Smooth muscle cell of the brain vasculature (primary cell): ENCODE measurements at regions not wholly inside any gene's neighbourhood (a gene's known extent, or its start where the extent isn't known, plus 50 kb on each side); places are given as distances from the start of the nearest gene placed in this dataset.

Source experiments
- DNase-seq: peaks from one replicate; pipeline ENCODE4 v3.0.0-alpha.2; 2012; ENCODE audit warnings: low read depth, low spot score

- DNase-seq: no peak
Observed at GRCh38 chr9:107118863-107119624, 164.0 kb upstream of the RAD23B start.

GRCh38 chr9:107119735-107120134 lies 163.3 kb upstream of the RAD23B start:
- DNase-seq: no peak

GRCh38 chr9:107123389-107123788 lies 159.7 kb upstream of the RAD23B start:
- DNase-seq: no peak

- no peak for DNase-seq
Observed at GRCh38 chr9:107127608-107128007, 155.5 kb upstream of the RAD23B start.

- DNase-seq: no peak
Observed at GRCh38 chr9:107131108-107131799, 151.8 kb upstream of the RAD23B start.

- DNase-seq: no peak
Observed at GRCh38 chr9:107136296-107136695, 146.8 kb upstream of the RAD23B start.

- no peak for DNase-seq
Observed at GRCh38 chr9:107137495-107138202, 145.4 kb upstream of the RAD23B start.

- DNase-seq: no peak
Observed at GRCh38 chr9:107138261-107138992, 144.7 kb upstream of the RAD23B start.

GRCh38 chr9:107141967-107142366 lies 141.1 kb upstream of the RAD23B start:
- no peak for DNase-seq

- no peak for DNase-seq
Observed at GRCh38 chr9:107142430-107142829, 140.6 kb upstream of the RAD23B start.

GRCh38 chr9:107142896-107143603 lies 140.0 kb upstream of the RAD23B start:
- DNase-seq: no peak

GRCh38 chr9:107144475-107144874 lies 138.6 kb upstream of the RAD23B start:
- no peak for DNase-seq

- DNase-seq: no peak
Observed at GRCh38 chr9:107147134-107147533, 135.9 kb upstream of the RAD23B start.

- no peak for DNase-seq
Observed at GRCh38 chr9:107148216-107148615, 134.9 kb upstream of the RAD23B start.

GRCh38 chr9:107149756-107150155 lies 133.3 kb upstream of the RAD23B start:
- no peak for DNase-seq

- no peak for DNase-seq
Observed at GRCh38 chr9:107153336-107153735, 129.7 kb upstream of the RAD23B start.

- no peak for DNase-seq
Observed at GRCh38 chr9:107154291-107154690, 128.8 kb upstream of the RAD23B start.

GRCh38 chr9:107154766-107155165 lies 128.3 kb upstream of the RAD23B start:
- DNase-seq: no peak

GRCh38 chr9:107155244-107155817 lies 127.7 kb upstream of the RAD23B start:
- no peak for DNase-seq

GRCh38 chr9:107158321-107158720 lies 124.8 kb upstream of the RAD23B start:
- DNase-seq: no peak

GRCh38 chr9:107161338-107161737 lies 121.7 kb upstream of the RAD23B start:
- no peak for DNase-seq
